A549 (cell line): ENCODE measurements at regions not wholly inside any gene's neighbourhood (a gene's known extent, or its start where the extent isn't known, plus 50 kb on each side); places are given as distances from the start of the nearest gene placed in this dataset.

Experiments
- BCL3 ChIP-seq: fragments of >200 bp; sonication (Bioruptor Twin); formaldehyde crosslinking; IDR thresholded peaks from 3 replicates; pipeline ENCODE4 v1.6.1; 2016
- BHLHE40 ChIP-seq: IDR thresholded peaks from 2 replicates; pipeline ENCODE4 v1.6.1; 2012; ENCODE audit warnings: low read depth, low read length, inconsistent platforms
- CEBPB ChIP-seq, 2 experiments: fragments of >200 bp in 1 of 2; sonication (Bioruptor Twin) in 1 of 2; formaldehyde crosslinking in 1 of 2; IDR thresholded peaks; 2 replicates each; pipeline ENCODE4 v1.6.1; 2012 to 2016
- CHD4 ChIP-seq: fragments of 200-600 bp; sonication (generic); IDR thresholded peaks from 2 replicates; pipeline ENCODE4 v1.6.1; 2016; ENCODE audit warnings: antibody characterized with exemption, mild to moderate bottlenecking, borderline replicate concordance
- CTCF ChIP-seq: fragments of >200 bp; sonication (Bioruptor Twin); formaldehyde crosslinking; IDR thresholded peaks from 3 replicates; pipeline ENCODE4 v1.5.1; 2016
- EHMT2 ChIP-seq: fragments of 200-600 bp; sonication (generic); IDR thresholded peaks from 2 replicates; pipeline ENCODE4 v1.6.1; 2016; ENCODE audit warnings: antibody characterized with exemption, low read depth, mild to moderate bottlenecking, moderate library complexity
- ESRRA ChIP-seq: fragments of 150-350 bp; IDR thresholded peaks from 2 replicates; pipeline ENCODE4 v1.6.1; 2014; ENCODE audit warnings: mild to moderate bottlenecking, low read length, borderline replicate concordance
- FOSB ChIP-seq: fragments of 250-450 bp; sonication (Bioruptor Pico); IDR thresholded peaks from 2 replicates; pipeline ENCODE4 v1.5.0; 2020; ENCODE audit warnings: mild to moderate bottlenecking, moderate library complexity
- FOSL2 ChIP-seq, 2 experiments: fragments of 450-650 bp in 1 of 2; fragments of >200 bp in 1 of 2; sonication (Bioruptor Twin) in 1 of 2; formaldehyde crosslinking; IDR thresholded peaks; 2 replicates each; pipeline versions ENCODE4 v1.5.0 to v1.6.1; 2016 to 2020; ENCODE audit warnings: mild to moderate bottlenecking in 1 of 2, moderate library complexity in 1 of 2
- GATA3 ChIP-seq: IDR thresholded peaks from 2 replicates; pipeline ENCODE4 v1.6.1; 2012; ENCODE audit warnings: borderline replicate concordance
- HEYL ChIP-seq: fragments of 250-450 bp; sonication (Bioruptor Pico); IDR thresholded peaks from 2 replicates; pipeline ENCODE4 v1.8.0; 2021; ENCODE audit warnings: mild to moderate bottlenecking, moderate library complexity
- HOXB13 ChIP-seq: fragments of 250-450 bp; sonication (Bioruptor Pico); IDR thresholded peaks from 2 replicates; pipeline ENCODE4 v1.5.0; 2020; ENCODE audit warnings: low read depth, mild to moderate bottlenecking, moderate library complexity
- HOXB5 ChIP-seq: fragments of 250-450 bp; sonication (Bioruptor Pico); IDR thresholded peaks from 2 replicates; pipeline ENCODE4 v1.5.0; 2020; ENCODE audit warnings: mild to moderate bottlenecking, moderate library complexity
- JUN ChIP-seq, 2 experiments: fragments of >200 bp; sonication (Bioruptor Twin); formaldehyde crosslinking; IDR thresholded peaks; 2 replicates in 1 of 2; 3 replicates in 1 of 2; pipeline ENCODE4 v1.6.1; 2016 to 2017
- KDM1A ChIP-seq: fragments of 200-600 bp; sonication (generic); IDR thresholded peaks from 2 replicates; pipeline ENCODE4 v1.6.1; 2016; ENCODE audit warnings: low read depth, mild to moderate bottlenecking
- MAZ ChIP-seq: fragments of 150-350 bp; IDR thresholded peaks from 2 replicates; pipeline ENCODE4 v1.6.1; 2014; ENCODE audit warnings: antibody characterized with exemption, low read depth, low read length, borderline replicate concordance
- MYC ChIP-seq: IDR thresholded peaks from 2 replicates; pipeline ENCODE4 v1.6.1; 2012; ENCODE audit warnings: mild to moderate bottlenecking, inconsistent platforms, low read length, improper control_type of control experiment, borderline replicate concordance
- PHF8 ChIP-seq: fragments of 200-600 bp; sonication (generic); IDR thresholded peaks from 2 replicates; pipeline ENCODE4 v1.6.1; 2016; ENCODE audit warnings: low read depth, mild to moderate bottlenecking, antibody characterized with exemption, moderate library complexity, borderline replicate concordance
- POLR2AphosphoS2 ChIP-seq: conservative IDR thresholded peaks from 2 replicates; pipeline ENCODE4 v1.6.1; 2012; ENCODE audit warnings: low read length, improper control_type of control experiment, inconsistent platforms
- RAD21 ChIP-seq, 2 experiments: fragments of >200 bp in 1 of 2; sonication (Bioruptor Twin) in 1 of 2; formaldehyde crosslinking in 1 of 2; IDR thresholded peaks in 1 of 2; conservative IDR thresholded peaks in 1 of 2; 2 replicates in 1 of 2; 3 replicates in 1 of 2; pipeline ENCODE4 v1.6.1; 2012 to 2018; ENCODE audit warnings: inconsistent platforms in 1 of 2
- RARB ChIP-seq: fragments of 250-450 bp; sonication (Bioruptor Pico); IDR thresholded peaks from 2 replicates; pipeline ENCODE4 v1.8.0; 2021; ENCODE audit warnings: mild to moderate bottlenecking, moderate library complexity
- RCOR1 ChIP-seq: fragments of 150-350 bp; IDR thresholded peaks from 2 replicates; pipeline ENCODE4 v1.6.1; 2014; ENCODE audit warnings: antibody characterized with exemption, low read length, low read depth
- REST ChIP-seq: fragments of 200-600 bp; sonication (generic); IDR thresholded peaks from 2 replicates; pipeline ENCODE4 v1.6.1; 2016; ENCODE audit warnings: antibody characterized with exemption, mild to moderate bottlenecking, moderate library complexity
- RFX5 ChIP-seq: fragments of 450-650 bp; IDR thresholded peaks from 2 replicates; pipeline ENCODE4 v1.7.1; 2014; ENCODE audit warnings: antibody characterized with exemption, mild to moderate bottlenecking, moderate library complexity
- RNF2 ChIP-seq: fragments of 200-600 bp; sonication (generic); IDR thresholded peaks from 2 replicates; pipeline ENCODE4 v1.6.1; 2016; ENCODE audit warnings: low read depth, mild to moderate bottlenecking, antibody characterized with exemption, moderate library complexity, borderline replicate concordance
- SREBF2 ChIP-seq: fragments of 450-650 bp; IDR thresholded peaks from 2 replicates; pipeline ENCODE4 v1.6.1; 2014; ENCODE audit warnings: mild to moderate bottlenecking, moderate library complexity
- TFCP2L1 ChIP-seq: fragments of 250-450 bp; sonication (Bioruptor Pico); IDR thresholded peaks from 2 replicates; pipeline ENCODE4 v1.5.0; 2021; ENCODE audit warnings: mild to moderate bottlenecking
- ZFP36 ChIP-seq: fragments of 450-650 bp; IDR thresholded peaks from 2 replicates; pipeline ENCODE4 v1.6.1; 2014; ENCODE audit warnings: borderline replicate concordance; ENCODE audit not compliant: partially characterized antibody
- ZSCAN20 ChIP-seq: fragments of 250-450 bp; sonication (Bioruptor Pico); IDR thresholded peaks from 2 replicates; pipeline ENCODE4 v1.8.0; 2022; ENCODE audit warnings: mild to moderate bottlenecking, moderate library complexity
- TF ChIP-seq, protein P1 (sequence below): fragments of 250-450 bp; sonication (Bioruptor Pico); IDR thresholded peaks from 2 replicates; pipeline ENCODE4 v1.5.0; 2021; ENCODE audit warnings: mild to moderate bottlenecking, moderate library complexity, borderline replicate concordance
- TF ChIP-seq, protein P2 (sequence below): fragments of 150-350 bp; IDR thresholded peaks from 2 replicates; pipeline ENCODE4 v1.6.1; 2014; ENCODE audit warnings: low read depth, mild to moderate bottlenecking, low read length
- TF ChIP-seq, protein P3 (sequence below): IDR thresholded peaks from 2 replicates; pipeline ENCODE4 v1.6.1; 2012

DNA sequence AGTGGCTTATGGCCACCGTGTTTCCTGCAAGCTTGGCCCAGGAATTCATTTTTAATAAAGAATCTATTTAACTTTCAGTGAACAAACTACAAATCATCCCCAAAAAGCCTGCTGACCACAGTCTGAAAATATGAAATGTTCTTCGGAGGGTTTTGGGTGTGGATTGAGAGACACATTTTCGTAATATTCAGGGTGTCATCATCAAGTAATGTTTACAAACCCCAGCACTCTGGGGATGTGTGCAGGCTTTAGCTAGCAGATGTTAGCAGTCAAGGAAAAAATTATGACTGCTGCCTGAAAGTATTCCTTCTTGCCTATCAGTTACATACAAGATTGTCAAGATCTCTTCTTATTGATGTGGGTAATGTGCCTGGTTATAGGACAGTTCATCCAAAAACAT lies 143.9 kb upstream of the FN1 start (continued):
- TF ChIP-seq MAZ (no peak), RARB (CRISPR knock-in tag) (no peak), CTCF (no peak), FOSB (CRISPR knock-in tag) (no peak), ESRRA (no peak), EHMT2 (no peak), MYC (no peak), ZFP36 (no peak), PHF8 (no peak), BCL3 (0 out of 3 replicates have a peak, but pooled peaks have one; percentile 28), TFCP2L1 (CRISPR knock-in tag) (no peak), BHLHE40 (no peak), RAD21 (conservative IDR thresholded peaks at IDR 0.05 in 1 of 2, IDR thresholded peaks at IDR 0.05 in 1 of 2) (peak in 1 of 2 experiments; percentile 48; a peak in 2 of 5 replicates), CEBPB (IDR thresholded peaks at IDR 0.05) (peak; percentile 68 to 69; a peak in 3 of 4 replicates), GATA3 (peak; percentile 29; the same call in 1 of the 2 replicates), REST (no peak), SREBF2 (no peak), RNF2 (no peak), RCOR1 (no peak), KDM1A (no peak), ZSCAN20 (CRISPR knock-in tag) (no peak), POLR2AphosphoS2 (no peak), JUN (IDR thresholded peaks at IDR 0.05) (peak in 1 of 2 experiments; percentile 45; a peak in 1 of 5 replicates), CHD4 (no peak), HOXB13 (CRISPR knock-in tag) (no peak), RFX5 (no peak), HEYL (CRISPR knock-in tag) (no peak), FOSL2 (IDR thresholded peaks at IDR 0.05) (0 out of 2 replicates have a peak, but pooled peaks have one; percentile 35), FOSL2 (CRISPR knock-in tag; IDR thresholded peaks at IDR 0.05) (no peak), HOXB5 (CRISPR knock-in tag) (no peak)
- TF ChIP-seq, protein P1, sequence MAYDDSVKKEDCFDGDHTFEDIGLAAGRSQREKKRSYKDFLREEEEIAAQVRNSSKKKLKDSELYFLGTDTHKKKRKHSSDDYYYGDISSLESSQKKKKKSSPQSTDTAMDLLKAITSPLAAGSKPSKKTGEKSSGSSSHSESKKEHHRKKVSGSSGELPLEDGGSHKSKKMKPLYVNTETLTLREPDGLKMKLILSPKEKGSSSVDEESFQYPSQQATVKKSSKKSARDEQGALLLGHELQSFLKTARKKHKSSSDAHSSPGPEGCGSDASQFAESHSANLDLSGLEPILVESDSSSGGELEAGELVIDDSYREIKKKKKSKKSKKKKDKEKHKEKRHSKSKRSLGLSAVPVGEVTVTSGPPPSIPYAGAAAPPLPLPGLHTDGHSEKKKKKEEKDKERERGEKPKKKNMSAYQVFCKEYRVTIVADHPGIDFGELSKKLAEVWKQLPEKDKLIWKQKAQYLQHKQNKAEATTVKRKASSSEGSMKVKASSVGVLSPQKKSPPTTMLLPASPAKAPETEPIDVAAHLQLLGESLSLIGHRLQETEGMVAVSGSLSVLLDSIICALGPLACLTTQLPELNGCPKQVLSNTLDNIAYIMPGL (CRISPR knock-in tag), result no peak
- TF ChIP-seq, protein P2, sequence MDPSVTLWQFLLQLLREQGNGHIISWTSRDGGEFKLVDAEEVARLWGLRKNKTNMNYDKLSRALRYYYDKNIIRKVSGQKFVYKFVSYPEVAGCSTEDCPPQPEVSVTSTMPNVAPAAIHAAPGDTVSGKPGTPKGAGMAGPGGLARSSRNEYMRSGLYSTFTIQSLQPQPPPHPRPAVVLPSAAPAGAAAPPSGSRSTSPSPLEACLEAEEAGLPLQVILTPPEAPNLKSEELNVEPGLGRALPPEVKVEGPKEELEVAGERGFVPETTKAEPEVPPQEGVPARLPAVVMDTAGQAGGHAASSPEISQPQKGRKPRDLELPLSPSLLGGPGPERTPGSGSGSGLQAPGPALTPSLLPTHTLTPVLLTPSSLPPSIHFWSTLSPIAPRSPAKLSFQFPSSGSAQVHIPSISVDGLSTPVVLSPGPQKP, result no peak
- TF ChIP-seq, protein P3, sequence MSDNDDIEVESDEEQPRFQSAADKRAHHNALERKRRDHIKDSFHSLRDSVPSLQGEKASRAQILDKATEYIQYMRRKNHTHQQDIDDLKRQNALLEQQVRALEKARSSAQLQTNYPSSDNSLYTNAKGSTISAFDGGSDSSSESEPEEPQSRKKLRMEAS, result no peak
